ENCODE measurements at regions not wholly inside any gene's neighbourhood (a gene's known extent, or its start where the extent isn't known, plus 50 kb on each side); places are given as distances from the start of the nearest gene placed in this dataset.

- no peak for DNase-seq
Observed at GRCh38 chr20:4095639-4096038, 53.0 kb upstream of the SMOX start.

DNA sequence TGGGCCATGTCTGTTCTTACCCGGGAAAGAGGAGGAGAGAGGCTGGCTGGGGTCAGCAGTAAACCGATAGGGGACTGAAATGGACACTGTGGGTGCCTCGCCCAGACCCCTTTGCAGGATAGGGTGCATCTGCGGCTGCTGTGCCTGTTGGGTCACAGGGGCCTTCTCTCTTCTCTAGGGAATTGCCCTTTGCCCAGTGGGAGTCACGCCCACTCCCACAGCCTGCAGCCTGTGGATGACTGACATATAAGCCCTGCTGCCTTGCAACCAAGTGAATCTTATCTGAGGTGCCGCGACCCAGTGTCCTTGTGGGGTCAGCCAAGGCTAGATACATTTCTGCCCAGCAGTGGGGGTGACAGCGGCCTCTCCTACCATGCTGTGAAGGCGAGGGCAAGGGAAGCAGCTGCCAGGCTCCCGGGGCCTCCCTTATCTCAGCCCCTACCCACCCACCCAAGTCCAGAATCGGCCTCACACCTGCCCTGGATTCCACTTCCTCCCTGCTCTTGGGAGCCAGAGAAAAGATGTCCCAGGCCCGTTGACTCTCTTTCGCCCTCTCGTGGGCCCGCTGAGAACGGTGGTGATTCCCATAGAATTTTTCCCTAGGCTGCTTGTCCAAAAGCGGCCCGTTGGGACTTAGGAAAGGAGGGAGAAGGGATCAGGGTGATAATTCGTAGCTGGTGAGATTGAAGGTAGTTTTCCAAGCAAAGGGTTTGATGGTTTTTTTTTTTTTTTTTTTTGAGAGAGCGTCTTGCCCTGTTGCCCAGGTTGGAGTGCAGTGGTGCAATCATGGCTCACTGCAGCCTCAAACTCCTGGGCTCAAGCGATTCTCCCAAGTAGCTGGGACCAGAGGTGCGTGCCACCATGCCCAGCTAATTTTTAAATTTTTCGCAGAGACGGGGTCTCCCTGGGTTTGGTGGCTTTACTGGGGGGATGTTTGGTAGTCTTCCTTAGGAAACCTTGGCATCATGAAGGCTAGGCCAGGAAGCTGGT lies 56.8 kb upstream of the SMOX start:
- DNase-seq: no peak

- no peak for DNase-seq
Observed at GRCh38 chr20:4090756-4091489, 57.7 kb upstream of the SMOX start.

GRCh38 chr20:4089756-4090487 lies 58.7 kb upstream of the SMOX start:
- DNase-seq: peak; percentile 48

- no peak for DNase-seq
Observed at GRCh38 chr20:4088766-4089165, 59.9 kb upstream of the SMOX start.

- DNase-seq: no peak
Observed at GRCh38 chr20:4087923-4088322, 60.7 kb upstream of the SMOX start.

- DNase-seq: no peak
Observed at GRCh38 chr20:4086771-4087687, 61.6 kb upstream of the SMOX start.

- DNase-seq: no peak
Observed at GRCh38 chr20:4084721-4085120, 63.9 kb upstream of the SMOX start.

DNA sequence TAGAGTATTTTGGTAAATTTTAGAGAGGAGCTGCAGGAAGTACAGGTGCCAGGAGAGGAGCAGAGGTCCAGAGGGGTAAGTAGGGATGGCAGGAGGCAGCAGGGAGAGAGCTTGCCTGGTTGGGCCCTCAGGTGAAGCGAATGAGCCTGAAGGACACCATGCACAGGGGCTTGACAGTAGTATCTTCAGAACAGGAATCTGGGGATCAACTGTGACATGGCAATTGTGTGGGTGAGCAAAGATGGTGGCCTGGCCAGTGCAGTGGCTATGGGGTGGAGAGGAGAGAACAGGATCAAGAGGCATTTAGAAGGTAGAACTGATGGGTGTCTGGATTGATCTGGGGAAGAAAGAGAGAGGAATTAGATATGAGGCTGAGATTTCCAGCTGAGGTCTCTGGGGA lies 64.5 kb upstream of the SMOX start:
- DNase-seq: no peak

DNA sequence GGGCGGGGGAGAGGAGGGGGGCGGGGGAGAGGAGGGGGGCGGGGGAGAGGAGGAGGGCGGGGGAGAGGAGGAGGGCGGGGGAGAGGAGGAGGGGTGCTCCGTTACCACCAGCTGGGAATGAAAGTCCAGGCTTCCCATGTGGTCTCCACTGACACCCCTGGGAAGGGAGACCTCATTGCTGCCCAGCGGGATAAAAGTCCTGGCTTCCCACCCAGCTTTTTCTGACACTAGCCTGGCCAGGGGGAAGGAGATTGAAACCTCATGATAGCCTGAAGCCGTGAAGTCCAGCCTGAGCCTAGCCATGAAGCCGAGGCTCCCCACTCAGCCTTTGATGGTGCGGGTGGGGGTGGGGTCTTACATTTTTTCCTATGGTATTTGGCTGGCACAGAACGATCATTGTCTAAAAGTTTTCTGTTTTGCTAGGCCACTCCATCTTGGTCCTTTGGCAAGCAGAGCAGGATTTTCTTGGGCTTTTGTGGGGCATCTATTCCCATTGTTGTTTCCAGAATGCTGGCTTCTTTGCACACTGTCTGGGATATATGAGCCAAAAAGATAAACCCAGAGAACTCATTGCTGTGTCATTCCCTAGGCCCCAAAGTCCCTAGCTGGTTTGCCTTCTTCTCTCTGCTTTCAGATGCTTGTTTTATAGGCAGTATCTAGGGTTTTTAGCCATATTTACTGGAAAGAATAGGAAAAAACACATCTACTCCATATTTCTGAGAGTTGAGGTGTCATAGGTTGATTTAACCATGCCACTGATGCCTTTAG lies 65.3 kb upstream of the SMOX start:
- DNase-seq: no peak

GRCh38 chr20:4082406-4083097 lies 66.1 kb upstream of the SMOX start:
- DNase-seq: peak; percentile 73

- no peak for DNase-seq
Observed at GRCh38 chr20:4081421-4081820, 66.1 kb upstream of the RNF24 start.

- DNase-seq: no peak
Observed at GRCh38 chr20:4076671-4077070, 61.3 kb upstream of the RNF24 start.

DNA sequence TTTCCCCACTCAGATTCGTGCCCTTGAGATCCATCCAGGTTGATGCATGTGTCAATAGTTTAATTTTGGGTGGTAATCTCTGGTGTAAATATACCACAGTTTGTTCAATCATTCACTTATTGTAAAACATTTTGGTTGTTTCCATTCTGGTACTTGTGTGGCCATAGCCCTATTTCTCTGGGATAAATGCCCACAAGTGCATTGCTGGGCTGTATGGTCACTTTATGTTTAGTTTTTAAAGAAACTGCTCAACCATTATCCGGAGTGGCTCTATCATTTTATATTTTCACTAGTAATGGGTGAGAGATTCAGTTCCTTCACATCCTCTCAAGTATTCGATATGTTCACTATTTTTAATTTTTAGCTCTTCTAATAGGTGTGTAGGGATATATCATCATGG lies 60.7 kb upstream of the RNF24 start:
- DNase-seq: no peak

- no peak for DNase-seq
Observed at GRCh38 chr20:4074877-4075455, 59.6 kb upstream of the RNF24 start.

DNA sequence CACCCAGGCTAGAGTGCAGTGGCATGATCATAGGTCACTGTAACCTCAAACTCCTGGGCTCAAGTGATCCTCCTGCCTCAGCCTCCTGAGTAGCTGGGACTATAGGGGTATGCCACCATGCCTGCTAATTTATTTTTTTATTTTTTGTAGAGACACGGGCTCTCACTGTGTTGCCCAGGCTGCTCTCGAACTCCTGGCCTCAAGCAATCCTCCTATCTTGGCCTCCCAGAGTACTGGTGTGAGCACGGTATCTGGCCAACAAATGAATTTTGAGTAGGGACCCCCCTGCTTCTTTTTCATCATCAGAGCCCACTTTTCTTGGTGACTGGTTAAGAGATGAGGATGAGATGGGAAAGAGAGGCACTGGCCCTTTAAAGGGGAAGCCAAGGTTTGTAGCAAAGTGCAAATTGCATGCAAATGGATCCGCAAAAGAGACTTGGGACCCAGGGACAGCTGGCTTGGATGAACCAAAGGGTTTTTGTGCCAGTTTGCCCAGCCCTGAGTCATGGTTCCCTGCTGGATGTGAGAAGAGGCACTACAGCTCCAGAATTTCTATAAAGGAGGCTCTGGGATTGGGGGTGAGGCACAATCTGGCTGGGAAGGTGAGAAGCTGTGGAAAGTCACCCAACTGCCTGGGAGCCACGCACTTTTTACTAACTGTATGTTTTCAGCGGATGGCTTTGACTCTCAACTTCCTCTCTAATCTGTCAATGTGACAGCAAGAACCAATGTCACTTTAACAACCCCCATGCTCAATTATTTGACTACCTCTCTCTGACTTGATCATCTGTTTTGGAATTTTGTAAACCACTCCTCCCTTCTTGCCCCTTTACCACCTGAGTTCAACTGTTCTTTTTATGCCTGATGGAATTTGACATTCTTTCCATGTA lies 58.7 kb upstream of the RNF24 start:
- no peak for DNase-seq

- no peak for DNase-seq
Observed at GRCh38 chr20:4071178-4071693, 55.9 kb upstream of the RNF24 start.

- DNase-seq: no peak
Observed at GRCh38 chr20:4070323-4071177, 55.2 kb upstream of the RNF24 start.

Data from CD4-positive, alpha-beta T cell treated with Interleukin-15 for 1 hour (primary cell).